ENCODE measurements at regions not wholly inside any gene's neighbourhood (a gene's known extent, or its start where the extent isn't known, plus 50 kb on each side); places are given as distances from the start of the nearest gene placed in this dataset.

DNA sequence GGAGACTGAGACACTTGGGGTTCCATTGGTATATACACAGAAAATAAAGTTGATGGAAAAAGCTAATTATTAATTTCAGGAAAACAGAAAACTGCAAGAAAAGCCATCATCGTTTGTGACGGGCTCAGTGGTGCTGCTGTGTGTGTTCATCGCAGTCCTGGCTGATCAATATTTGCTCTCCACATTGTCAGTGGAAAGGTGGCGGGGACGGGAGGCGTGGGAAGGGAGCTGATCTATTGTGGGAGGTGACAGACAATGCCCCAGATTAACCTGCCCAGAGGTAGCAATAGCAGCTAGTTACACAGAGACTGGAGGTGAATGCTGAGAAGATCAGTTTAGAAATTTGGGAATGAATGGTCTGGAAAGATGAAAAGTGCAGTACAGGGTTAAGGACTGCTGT, 50.0 kb upstream of the CTDP1 start:
- no peak for TF ChIP-seq CTCF (IDR thresholded peaks at IDR 0.05; ENCODE audit: borderline replicate concordance, extremely low read depth, insufficient read depth)
- Histone ChIP-seq H3K36me3 (ENCODE audit: control insufficient read depth in 2 of 3, insufficient read depth in 3 of 3, low read length in 3 of 3) (no peaks in the 10 kb centered on the region), H3K27me3 (ENCODE audit: control insufficient read depth, insufficient read depth, low read length) (no peaks in the 10 kb centered on the region), H3K4me3 (ENCODE audit: low read length in 3 of 3) (no peak overlapping the region), H3K4me1 (ENCODE audit: control insufficient read depth in 2 of 3, insufficient read depth in 2 of 3, low read depth in 1 of 3, low read length in 3 of 3) (no peaks in the 10 kb centered on the region), H3K9ac (ENCODE audit: low read length in 3 of 3) (no peak overlapping the region), H3K27ac (ENCODE audit: low read depth in 2 of 2, low read length in 2 of 2) (no peak overlapping the region), H3K9me3 (ENCODE audit: control insufficient read depth in 2 of 3, insufficient read depth in 1 of 3, low read length in 3 of 3) (peaks cover 0 to 2% (median 0%) of the 10 kb centered on the region in 3 donors)
- DNase-seq (peak in 1 of 5 donors; percentile 5), FAIRE-seq (no peak)
- intact Hi-C loops (cut with DNase I), result no loop called here
